Inferior parietal cortex (tissue), 1 donor: ENCODE measurements at regions not wholly inside any gene's neighbourhood (a gene's known extent, or its start where the extent isn't known, plus 50 kb on each side); places are given as distances from the start of the nearest gene placed in this dataset.
A peak's percentile ranks its signal among the peaks of the same experiment; 100 is the strongest.
"Not testable (repeated sequence)": the region's sequence is repeated elsewhere in the genome, so short reads cannot be mapped to it uniquely, and the experiment has no call there.

Experiments
- DNase-seq: peaks from one replicate; pipeline ENCODE4 v3.0.0-alpha.2; 2016; ENCODE audit errors: extremely low spot score

DNA sequence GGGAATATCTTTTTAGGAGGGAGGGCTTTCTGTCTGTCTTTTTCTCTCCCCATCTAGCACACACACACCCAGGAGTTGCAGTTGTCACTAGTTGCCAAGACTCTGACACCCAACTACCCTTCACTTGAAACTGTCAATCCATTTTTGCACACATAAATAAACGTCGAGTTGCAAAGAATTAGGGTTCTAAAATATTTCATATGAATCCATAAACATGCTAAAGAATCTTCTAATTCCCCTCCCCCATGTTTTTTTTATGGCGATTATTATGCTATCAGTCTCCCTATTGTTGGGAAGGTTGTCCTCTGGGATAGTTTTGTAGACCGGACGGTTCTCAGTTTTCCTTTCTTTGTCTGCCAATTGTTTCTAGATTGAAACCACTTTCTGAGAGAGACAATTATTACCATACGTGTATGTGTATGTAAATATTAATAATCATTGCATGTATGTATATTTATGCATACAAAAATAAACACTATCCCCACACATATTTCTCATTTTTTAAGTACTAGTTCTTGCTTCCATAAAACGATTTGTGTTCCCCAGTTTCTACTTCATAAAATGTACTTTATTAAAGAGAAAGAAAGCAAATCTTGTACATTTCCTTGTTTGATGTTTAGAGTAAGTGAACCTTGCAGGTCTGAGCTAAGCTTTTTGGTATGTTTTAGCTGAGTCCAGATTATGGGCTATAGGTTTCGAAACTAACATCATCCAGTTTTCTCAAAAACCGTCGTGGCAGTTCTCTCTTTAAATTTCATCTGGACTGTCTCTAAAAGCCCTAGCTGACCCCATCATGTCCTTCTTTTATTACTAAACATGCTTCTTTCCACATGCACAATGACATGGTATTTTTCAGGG, 165.0 kb upstream of the MPDZ start:
- peak; percentile 56 for DNase-seq

- DNase-seq: peak; percentile 66
These were observed 164.1 kb upstream of the MPDZ start for GRCh38 chr9:13443346-13444244.

DNA sequence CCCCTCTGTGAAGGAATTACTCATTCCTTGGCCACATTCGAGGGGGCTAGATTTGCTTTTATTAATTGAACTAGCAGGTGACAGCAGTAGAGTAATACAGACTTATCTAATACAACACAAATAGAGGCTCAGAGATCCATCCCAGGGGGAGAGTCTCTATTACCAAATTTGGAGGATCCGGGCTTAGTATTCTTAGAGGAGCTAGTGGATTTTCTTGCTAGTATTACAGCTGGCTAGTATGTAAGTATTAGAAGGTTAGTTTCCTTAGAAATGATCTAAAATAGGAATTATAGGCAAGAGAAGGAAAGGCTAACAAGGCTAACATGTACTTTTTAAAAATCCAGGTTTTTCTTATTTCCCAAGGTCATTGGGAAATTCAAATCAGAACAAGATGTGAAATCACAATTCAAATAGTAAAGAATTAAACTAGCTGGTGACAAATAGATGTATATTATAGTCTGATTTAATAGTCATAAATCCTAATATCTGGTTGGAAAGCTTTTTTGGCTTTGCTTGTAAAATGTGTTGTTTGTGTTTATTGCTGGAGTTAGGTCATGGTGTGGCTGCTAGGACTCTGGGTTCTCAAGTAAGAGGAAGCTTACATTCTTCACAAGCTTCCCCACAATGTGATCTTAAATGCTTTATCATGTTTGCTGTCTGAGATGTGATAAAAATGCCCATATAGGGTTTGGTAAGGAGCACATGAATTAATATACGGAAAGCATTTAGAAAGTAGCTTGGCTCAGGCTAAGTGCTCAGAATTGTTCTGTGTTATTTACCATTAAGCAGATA, 160.4 kb upstream of the MPDZ start:
- no peak for DNase-seq

GRCh38 chr9:13437866-13438265, 158.4 kb upstream of the MPDZ start:
- no peak for DNase-seq

GRCh38 chr9:13436591-13436990, 157.1 kb upstream of the MPDZ start:
- DNase-seq: no peak

- DNase-seq: not testable (repeated sequence)
These were observed 154.0 kb upstream of the MPDZ start for GRCh38 chr9:13433453-13433852.

DNA sequence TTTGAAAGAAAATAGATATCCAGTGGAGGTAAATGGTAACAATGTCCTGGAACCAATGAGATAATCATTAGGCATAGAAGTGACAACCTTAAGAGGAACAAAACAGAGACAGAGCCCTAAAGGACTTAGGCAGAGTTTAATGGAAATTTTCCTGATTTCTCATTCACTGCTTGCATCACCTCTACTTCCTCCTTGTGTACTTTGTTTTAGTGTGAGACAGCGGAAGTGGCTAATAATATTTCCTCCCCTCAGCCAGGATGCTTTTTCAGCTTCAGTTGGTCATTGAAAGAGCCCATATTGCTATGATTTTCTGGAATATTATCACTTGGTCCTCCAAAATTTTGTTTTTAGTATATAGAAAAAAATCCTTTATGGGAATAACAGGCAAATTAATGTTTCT, 153.4 kb upstream of the MPDZ start:
- DNase-seq: no peak

GRCh38 chr9:13431692-13432091, 152.2 kb upstream of the MPDZ start:
- no peak for DNase-seq

- no peak for DNase-seq
These were observed 151.7 kb upstream of the MPDZ start for GRCh38 chr9:13431222-13431536.

GRCh38 chr9:13430368-13431221, 151.1 kb upstream of the MPDZ start:
- DNase-seq: peak; percentile 36

GRCh38 chr9:13429301-13430190, 150.1 kb upstream of the MPDZ start:
- DNase-seq: peak; percentile 33

DNA sequence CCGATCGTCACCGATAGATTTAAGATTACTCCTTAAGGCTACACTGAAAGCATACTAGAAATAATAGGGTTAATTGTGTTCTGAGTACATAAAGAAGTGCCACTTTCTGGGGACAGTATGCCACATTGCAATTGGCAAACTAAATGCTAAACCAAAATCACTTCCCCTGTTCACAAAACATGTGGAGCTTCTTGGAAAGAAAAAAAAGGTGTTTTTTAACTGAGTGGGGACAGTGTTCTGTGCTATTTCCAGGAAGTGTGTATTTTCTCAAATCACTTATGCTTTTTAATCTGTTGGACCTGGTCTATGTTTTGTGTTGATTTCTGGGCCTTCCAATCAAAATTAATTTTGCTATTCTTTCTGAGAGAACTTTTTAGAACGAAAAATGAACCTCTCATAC, 149.3 kb upstream of the MPDZ start:
- DNase-seq: peak; percentile 48

DNA sequence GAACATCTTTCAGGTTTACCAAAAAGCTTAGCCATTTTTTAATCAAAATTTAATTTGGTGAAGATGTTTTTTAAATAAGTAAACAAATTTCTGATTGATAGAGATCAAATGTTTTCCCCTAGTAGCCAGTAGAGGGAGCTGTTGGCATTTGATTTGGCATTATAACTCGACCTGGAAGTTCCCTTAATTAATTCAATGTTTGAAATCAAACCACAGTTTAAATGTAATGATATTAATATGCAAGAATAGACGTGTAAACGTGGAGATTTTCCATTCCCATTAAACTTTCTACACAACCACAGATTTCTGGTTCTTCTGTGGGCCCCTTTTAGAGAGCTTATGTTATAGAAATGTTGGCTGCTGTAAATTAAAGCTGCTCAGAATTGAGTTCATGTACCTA, 148.1 kb upstream of the MPDZ start:
- DNase-seq: peak; percentile 82

DNA sequence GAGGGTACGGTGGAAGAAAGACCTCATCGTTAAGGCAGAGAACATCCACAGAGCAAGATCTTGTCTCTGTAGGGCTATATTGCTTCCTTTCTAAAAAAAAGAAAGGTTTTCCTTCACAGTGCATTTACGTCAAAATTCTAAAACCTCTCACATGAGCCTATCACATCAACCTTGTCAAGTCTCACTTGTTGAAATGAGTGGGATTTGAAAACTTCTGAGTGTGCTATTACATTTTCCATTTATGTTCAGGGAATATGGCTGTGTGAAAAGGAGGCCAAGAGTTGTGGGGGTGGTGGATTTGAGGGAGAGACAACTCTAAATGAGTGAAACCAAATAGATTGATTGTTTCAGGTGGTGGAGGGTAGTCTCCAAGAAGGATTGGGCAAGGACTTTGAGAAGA, 147.1 kb upstream of the MPDZ start:
- DNase-seq: no peak

DNA sequence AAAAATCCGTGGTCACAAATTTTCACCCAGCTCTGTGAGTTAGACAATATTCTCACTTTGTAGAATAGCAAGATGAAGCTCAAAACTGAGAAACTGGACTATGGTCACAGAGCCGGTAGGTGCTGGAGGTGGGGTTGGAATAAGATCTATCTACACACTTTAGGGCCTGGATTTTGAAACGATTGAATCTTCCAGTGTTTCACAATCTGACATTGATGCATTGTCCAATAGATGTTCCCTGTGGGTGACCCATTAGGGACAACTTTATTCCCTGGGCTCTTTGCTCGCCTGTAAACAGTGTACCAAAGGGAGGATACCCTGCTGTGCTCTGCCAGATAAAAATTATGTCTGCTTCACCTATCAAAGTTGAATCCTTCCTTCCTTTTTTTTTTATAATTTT, 145.4 kb upstream of the MPDZ start:
- DNase-seq: no peak

GRCh38 chr9:13424204-13424603, 144.7 kb upstream of the MPDZ start:
- no peak for DNase-seq

- DNase-seq: no peak
These were observed 134.9 kb upstream of the MPDZ start for GRCh38 chr9:13414349-13414748.

GRCh38 chr9:13412331-13412730, 132.8 kb upstream of the MPDZ start:
- no peak for DNase-seq

GRCh38 chr9:13411791-13412190, 132.3 kb upstream of the MPDZ start:
- DNase-seq: no peak

GRCh38 chr9:13410566-13411031, 131.1 kb upstream of the MPDZ start:
- no peak for DNase-seq
